Heart left ventricle (tissue), 13 donors: ENCODE measurements at regions not wholly inside any gene's neighbourhood (a gene's known extent, or its start where the extent isn't known, plus 50 kb on each side); places are given as distances from the start of the nearest gene placed in this dataset.

Experiments used
- CTCF ChIP-seq, 12 donors: fragments of 200-600 bp; sonication (generic) in 4 of 12; IDR thresholded peaks; one replicate each; pipeline versions ENCODE4 v1.5.0 to v1.8.0; 2018 to 2022; ENCODE audit warnings: antibody characterized with exemption in 12 of 12, mild to moderate bottlenecking in 5 of 12
- POLR2A ChIP-seq, 2 donors: fragments of 450-650 bp; IDR thresholded peaks; one replicate each; pipeline ENCODE4 v1.6.1; 2017; ENCODE audit warnings: antibody characterized with exemption in 2 of 2, mild to moderate bottlenecking in 2 of 2, moderate library complexity in 2 of 2
- donor health status: ischemic (EF 13 %, LVEDD 7.1; RV severe dilation, severe dysfunction).
- donor health status: DM: no; HTN: yes; CAD: no.
- donor health status: DM: no; HTN: no; CAD: no.
- donor health status: ischemic (EF 25% LVEDD 6.9; RV normal size, moderate dysfunction).
- donor health status: ischemic (EF 25% LVEDD 5.7; RV mildly dilated, moderate dysfunction).
- donor health status: ischemic (EF 35%, LVEDD 5.7; RV mildly dilated, moderate dysfunction).
- donor health status: nonischemic (EF 11% LVEDD 7.7; RV severe dilation, severe dysfunction).
- donor health status: DM: yes; HTN: yes; CAD: no.
- donor health status: PGD.
- donor health status: ischemic (EF 29% LVEDD 5.4; RV normal size, mild dysfunction).
- donor health status: nonischemic (EF 23%, LVEDD 6.1; RV moderate dilation, normal function).

DNA sequence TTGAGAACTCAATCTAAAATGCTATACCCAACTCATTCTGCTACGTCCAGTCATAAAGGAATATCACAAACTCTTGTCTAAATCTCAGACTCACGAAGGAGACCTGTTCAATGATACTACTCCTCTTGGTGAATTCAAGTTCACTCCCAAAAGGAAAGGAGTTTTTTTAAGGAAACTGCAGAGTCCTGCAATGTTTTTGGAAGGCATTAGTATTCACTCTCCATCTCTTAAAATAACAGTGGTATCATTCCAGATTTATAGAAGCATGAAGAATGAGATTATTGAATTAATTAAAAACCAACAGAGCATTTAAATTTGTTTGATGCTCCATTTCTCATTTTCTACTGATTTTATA is 73.4 kb downstream of the FOXD1 start:
- TF ChIP-seq CTCF (IDR thresholded peaks at IDR 0.05) (no peak), POLR2A (IDR thresholded peaks at IDR 0.05) (no peak)
